ENCODE measurements at regions not wholly inside any gene's neighbourhood (a gene's known extent, or its start where the extent isn't known, plus 50 kb on each side); places are given as distances from the start of the nearest gene placed in this dataset.

GRCh38 chr2:223383315-223383714 is 218.8 kb downstream of the SCG2 start:
- TF ChIP-seq CTCF (conservative IDR thresholded peaks at IDR 0.05; ENCODE audit: low read depth, low read length) (no peak), EZH2 (IDR thresholded peaks at IDR 0.05; ENCODE audit: low read length, unreplicated experiment) (no peak), EZH2phosphoT487 (IDR thresholded peaks at IDR 0.05; ENCODE audit: borderline replicate concordance, low read length) (no peak)

Data from PC-3 (cell line).